HG03442 (cell line): ENCODE measurements at regions not wholly inside any gene's neighbourhood (a gene's known extent, or its start where the extent isn't known, plus 50 kb on each side); places are given as distances from the start of the nearest gene placed in this dataset.

Experiments used
- ATAC-seq: cut with Tn5 transposase; IDR thresholded peaks from one replicate; pipeline ENCODE4 v1.9.1; 2021; ENCODE audit warnings: mild to moderate bottlenecking, moderate library complexity; ENCODE audit not compliant: unreplicated experiment

- no peak for ATAC-seq
Observed at GRCh38 chr1:90161625-90162024, 166.7 kb downstream of the ZNF326 start.

GRCh38 chr1:90155721-90156487 lies 161.0 kb downstream of the ZNF326 start:
- ATAC-seq, result no peak

- no peak for ATAC-seq
Observed at GRCh38 chr1:90154711-90155110, 159.8 kb downstream of the ZNF326 start.

- ATAC-seq, result no peak
Observed at GRCh38 chr1:90149101-90149500, 154.2 kb downstream of the ZNF326 start.

- ATAC-seq, result no peak
Observed at GRCh38 chr1:90147093-90147492, 152.2 kb downstream of the ZNF326 start.

- ATAC-seq, result no peak
Observed at GRCh38 chr1:90144820-90145219, 149.9 kb downstream of the ZNF326 start.

- ATAC-seq, result no peak
Observed at GRCh38 chr1:90143591-90143990, 148.7 kb downstream of the ZNF326 start.

- ATAC-seq, result no peak
Observed at GRCh38 chr1:90142697-90143096, 147.8 kb downstream of the ZNF326 start.

GRCh38 chr1:90139837-90140236 lies 144.9 kb downstream of the ZNF326 start:
- no peak for ATAC-seq

- ATAC-seq, result no peak
Observed at GRCh38 chr1:90135286-90135685, 140.4 kb downstream of the ZNF326 start.

- no peak for ATAC-seq
Observed at GRCh38 chr1:90134175-90134955, 139.5 kb downstream of the ZNF326 start.

- ATAC-seq, result no peak
Observed at GRCh38 chr1:90133133-90133532, 138.2 kb downstream of the ZNF326 start.

- ATAC-seq, result no peak
Observed at GRCh38 chr1:90132306-90132705, 137.4 kb downstream of the ZNF326 start.

- peak; percentile 41 for ATAC-seq
Observed at GRCh38 chr1:90127288-90127953, 132.5 kb downstream of the ZNF326 start.

GRCh38 chr1:90126834-90127233 lies 131.9 kb downstream of the ZNF326 start:
- no peak for ATAC-seq

GRCh38 chr1:90122654-90123340 lies 127.9 kb downstream of the ZNF326 start:
- no peak for ATAC-seq

- ATAC-seq, result peak; percentile 41
Observed at GRCh38 chr1:90114521-90115141, 119.7 kb downstream of the ZNF326 start.

- ATAC-seq, result no peak
Observed at GRCh38 chr1:90107990-90108389, 113.1 kb downstream of the ZNF326 start.

GRCh38 chr1:90106311-90106710 lies 111.4 kb downstream of the ZNF326 start:
- no peak for ATAC-seq

- ATAC-seq, result no peak
Observed at GRCh38 chr1:90104941-90105538, 110.1 kb downstream of the ZNF326 start.
